HCT116 (cell line): ENCODE measurements at regions not wholly inside any gene's neighbourhood (a gene's known extent, or its start where the extent isn't known, plus 50 kb on each side); places are given as distances from the start of the nearest gene placed in this dataset.

Experiments used
- ATAC-seq: fragments of 200-7000 bp; cut with Tn5 transposase; 2 replicates; pipeline ENCODE4 v1.9.1; 2020; ENCODE audit warnings: mild to moderate bottlenecking, moderate library complexity
- BruUV-seq: library from RNA; stranded (reverse); fragments of 400-500 nt; replicated peaks from 2 replicates; lab custom pipeline; 2021; lab: Mats Ljungman, UMichigan
- CTCF ChIA-PET: fragments of 300-600 bp; sonication (Branson Sonifier 250); formaldehyde crosslinking; loops from one replicate; lab custom pipeline; 2021; ENCODE audit warnings: antibody characterized with exemption; lab: Charles Lee
- POLR2A ChIA-PET: fragments of 300-600, 350-600 bp; sonication (Branson Sonifier 250); formaldehyde crosslinking; loops from one replicate; lab custom pipeline; 2021; ENCODE audit warnings: antibody characterized with exemption; lab: Charles Lee
- RAD21 ChIA-PET, 2 experiments: fragments of 300-600 bp; sonication (Branson Sonifier 250); formaldehyde crosslinking; loops; one replicate each; lab custom pipeline; 2023; ENCODE audit warnings: low total read pairs in 2 of 2; ENCODE audit not compliant: uncharacterized antibody in 2 of 2, unreplicated experiment in 2 of 2, low non-redundant PET in 1 of 2; lab: Charles Lee
- DNase-seq: peaks from one replicate; pipeline ENCODE4 v3.0.0-alpha.2; 2010; ENCODE audit warnings: low read depth, low spot score
- H2AFZ ChIP-seq: fragments of 200-600 bp; shearing (Covaris generic), sonication (generic); 2 replicates; pipeline ENCODE4 v1.6.1; 2017; ENCODE audit warnings: low read depth, mixed run types, mixed read lengths, antibody characterized with exemption, low read length; ENCODE audit not compliant: poor library complexity, severe bottlenecking
- H3K27ac ChIP-seq: 2 replicates; pipeline ENCODE4 v1.5.1; 2012; ENCODE audit warnings: low read depth, low read length
- H3K27me3 ChIP-seq: fragments of 200-600 bp; sonication (generic); 2 replicates; pipeline ENCODE4 v1.6.1; 2016; ENCODE audit warnings: mixed run types, low read length, mixed read lengths; ENCODE audit not compliant: insufficient read depth
- H3K36me3 ChIP-seq, 2 experiments: fragments of 200-500 bp in 1 of 2; fragments of 200-600 bp in 1 of 2; sonication (Bioruptor generic) in 1 of 2; sonication (generic) in 1 of 2; 2 replicates each; pipeline versions ENCODE4 v1.5.1 to v1.6.1; 2014 to 2016; ENCODE audit warnings: low read length in 2 of 2, inconsistent platforms in 1 of 2, mixed read lengths in 1 of 2, mixed run types in 1 of 2; ENCODE audit not compliant: insufficient read depth in 2 of 2, control insufficient read depth in 1 of 2
- H3K4me1 ChIP-seq, 2 experiments: fragments of 200-600 bp in 1 of 2; sonication (generic) in 1 of 2; 2 replicates each; pipeline versions ENCODE4 v1.5.1 to v1.6.1; 2012 to 2017; ENCODE audit warnings: low read length in 2 of 2, inconsistent platforms in 1 of 2, mild to moderate bottlenecking in 1 of 2, mixed read lengths in 1 of 2, mixed run types in 1 of 2, moderate library complexity in 1 of 2; ENCODE audit not compliant: insufficient read depth in 2 of 2, control insufficient read depth in 1 of 2
- H3K4me2 ChIP-seq: fragments of 200-600 bp; sonication (generic); 2 replicates; pipeline ENCODE4 v1.6.1; 2017; ENCODE audit warnings: mixed run types, low read length, mixed read lengths
- H3K4me3 ChIP-seq, 2 experiments: fragments of 200-600 bp in 1 of 2; sonication (generic) in 1 of 2; replicated peaks in 1 of 2; 2 replicates each; pipeline ENCODE4 v1.5.1; 2011 to 2016; ENCODE audit warnings: low read length in 2 of 2, control low read depth in 1 of 2, low read depth in 1 of 2, mild to moderate bottlenecking in 1 of 2, mixed read lengths in 1 of 2, mixed run types in 1 of 2
- H3K79me2 ChIP-seq: fragments of 200-600 bp; sonication (generic); 2 replicates; pipeline ENCODE4 v1.6.1; 2017; ENCODE audit warnings: mild to moderate bottlenecking, mixed run types, low read length, moderate library complexity, mixed read lengths; ENCODE audit not compliant: insufficient read depth
- H3K9ac ChIP-seq: fragments of 200-600 bp; sonication (generic); 2 replicates; pipeline ENCODE4 v1.6.1; 2016; ENCODE audit warnings: low read length, mixed read lengths
- H3K9me2 ChIP-seq: fragments of 200-600 bp; sonication (generic), shearing (Covaris generic); 2 replicates; pipeline ENCODE4 v1.6.1; 2017; ENCODE audit warnings: mixed run types, mild to moderate bottlenecking, moderate library complexity; ENCODE audit not compliant: insufficient read depth
- H3K9me3 ChIP-seq, 2 experiments: fragments of 200-500 bp in 1 of 2; fragments of 200-600 bp in 1 of 2; sonication (Bioruptor generic) in 1 of 2; sonication (generic) in 1 of 2; 2 replicates each; pipeline ENCODE4 v1.6.1; 2014 to 2017; ENCODE audit warnings: low read length in 2 of 2, mixed read lengths in 2 of 2, inconsistent platforms in 1 of 2, low read depth in 1 of 2, mild to moderate bottlenecking in 1 of 2, mixed run types in 1 of 2, moderate library complexity in 1 of 2; ENCODE audit not compliant: control insufficient read depth in 1 of 2, insufficient read depth in 1 of 2
- H4K20me1 ChIP-seq: fragments of 200-600 bp; sonication (generic), shearing (Covaris generic); 2 replicates; pipeline ENCODE4 v1.6.1; 2017; ENCODE audit warnings: mixed run types, mild to moderate bottlenecking, moderate library complexity; ENCODE audit not compliant: insufficient read depth
- CTCF ChIP-seq, 3 experiments: fragments of 200-600 bp in 1 of 3; sonication (generic) in 1 of 3; IDR thresholded peaks in 2 of 3; conservative IDR thresholded peaks in 1 of 3; 2 replicates each; pipeline ENCODE4 v1.5.1; 2012 to 2017; ENCODE audit warnings: low read depth in 2 of 3, low read length in 2 of 3, antibody characterized with exemption in 1 of 3, borderline replicate concordance in 1 of 3, control low read depth in 1 of 3, mild to moderate bottlenecking in 1 of 3, mixed read lengths in 1 of 3, mixed run types in 1 of 3, moderate library complexity in 1 of 3; ENCODE audit not compliant: insufficient read depth in 1 of 3
- EGR1 ChIP-seq: IDR thresholded peaks from 2 replicates; pipeline ENCODE4 v1.6.1; 2012; ENCODE audit warnings: low read depth
- ELF1 ChIP-seq: IDR thresholded peaks from 2 replicates; pipeline ENCODE4 v1.6.1; 2012; ENCODE audit warnings: low read depth, borderline replicate concordance
- EZH2 ChIP-seq: fragments of 200-600 bp; sonication (generic); IDR thresholded peaks from 2 replicates; pipeline ENCODE4 v1.6.1; 2017; ENCODE audit warnings: antibody characterized with exemption, mixed run types
- FOSL1 ChIP-seq: IDR thresholded peaks from 2 replicates; pipeline ENCODE4 v1.6.1; 2012; ENCODE audit warnings: low read depth
- POLR2A ChIP-seq: IDR thresholded peaks from 2 replicates; pipeline ENCODE4 v1.7.0; 2011; ENCODE audit warnings: borderline replicate concordance; ENCODE audit not compliant: insufficient read depth, insufficient read length; ENCODE audit errors: extremely low read depth
- POLR2AphosphoS5 ChIP-seq: IDR thresholded peaks from 2 replicates; pipeline ENCODE4 v1.6.1; 2011; ENCODE audit warnings: mild to moderate bottlenecking, low read depth, low read length, moderate library complexity
- RAD21 ChIP-seq: IDR thresholded peaks from 2 replicates; pipeline ENCODE4 v1.6.1; 2012; ENCODE audit warnings: low read depth, mild to moderate bottlenecking
- SIN3A ChIP-seq: IDR thresholded peaks from 2 replicates; pipeline ENCODE4 v1.6.1; 2012; ENCODE audit warnings: low read depth
- YY1 ChIP-seq: IDR thresholded peaks from 2 replicates; pipeline ENCODE4 v1.6.1; 2011; ENCODE audit warnings: low read length, low read depth, moderate library complexity, mild to moderate bottlenecking; ENCODE audit not compliant: insufficient replicate concordance; ENCODE audit errors: extremely low read depth
- ZNF274 ChIP-seq: fragments of 200-500 bp; sonication (Bioruptor generic); IDR thresholded peaks from 2 replicates; pipeline ENCODE4 v1.6.1; 2014; ENCODE audit warnings: mild to moderate bottlenecking, low read depth, low read length, inconsistent platforms
- intact Hi-C: fragments of 100-400 bp; cut with micrococcal nuclease; formaldehyde crosslinking; loops from 2 replicates; pipeline ENCODE4 v1.10.0; 2022
- TF ChIP-seq, protein P1 (sequence below): IDR thresholded peaks from 2 replicates; pipeline ENCODE4 v1.6.1; 2012
- TF ChIP-seq, protein P2 (sequence below): IDR thresholded peaks from 2 replicates; pipeline ENCODE4 v1.6.1; 2012

DNA sequence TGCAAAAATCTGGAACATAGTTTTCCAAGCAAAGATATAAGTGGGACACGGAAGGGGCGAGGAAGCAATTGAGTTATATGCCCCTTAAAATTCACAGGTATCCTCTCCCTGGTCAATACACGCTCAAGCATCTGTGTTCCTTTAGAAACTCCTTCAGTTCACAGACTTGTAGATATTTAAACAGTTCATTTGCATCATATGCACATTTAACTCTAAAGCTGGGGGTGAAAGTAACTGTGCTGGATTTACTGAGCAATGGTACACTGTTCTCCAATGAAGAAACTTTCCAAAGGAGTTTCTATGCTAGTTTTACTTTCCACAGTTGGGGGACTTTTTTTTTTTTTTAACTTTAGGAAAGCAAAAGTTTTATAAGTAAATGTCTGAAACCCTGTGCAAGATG, 293.0 kb upstream of the TNP1 start:
- Histone ChIP-seq H2AFZ (no peak overlapping the region), H3K79me2 (no peaks in the 10 kb centered on the region), H4K20me1 (no peaks in the 10 kb centered on the region), H3K27me3 (peaks cover 68% of the 10 kb centered on the region), H3K4me2 (no peak overlapping the region), H3K27ac (no peak overlapping the region), H3K9me2 (no peaks in the 10 kb centered on the region), H3K4me3 (no peak overlapping the region)
- ChIA-PET CTCF (no interaction called here), RAD21 (no interaction called here), POLR2A (no interaction called here)
- no TSS peak for BruUV-seq
- intact Hi-C loops = no loop called here
- DNase-seq = no peak
- no peak for ATAC-seq
- no peak for TF ChIP-seq EZH2
- TF ChIP-seq ZNF274 = no peak
- no peak for TF ChIP-seq CTCF (IDR thresholded peaks at IDR 0.05 in 2 of 3, conservative IDR thresholded peaks at IDR 0.05 in 1 of 3; ENCODE audit: borderline replicate concordance in 1 of 3, insufficient read depth in 1 of 3, low read depth in 2 of 3, low read length in 2 of 3)
- TF ChIP-seq, protein P1, sequence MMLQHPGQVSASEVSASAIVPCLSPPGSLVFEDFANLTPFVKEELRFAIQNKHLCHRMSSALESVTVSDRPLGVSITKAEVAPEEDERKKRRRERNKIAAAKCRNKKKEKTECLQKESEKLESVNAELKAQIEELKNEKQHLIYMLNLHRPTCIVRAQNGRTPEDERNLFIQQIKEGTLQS = no peak
- TF ChIP-seq EGR1 = no peak
- no peak for TF ChIP-seq YY1
- TF ChIP-seq ELF1 = no peak
- TF ChIP-seq POLR2AphosphoS5 = no peak
- TF ChIP-seq FOSL1 = no peak
- TF ChIP-seq RAD21 = no peak
- TF ChIP-seq POLR2A = no peak
- TF ChIP-seq, protein P2, sequence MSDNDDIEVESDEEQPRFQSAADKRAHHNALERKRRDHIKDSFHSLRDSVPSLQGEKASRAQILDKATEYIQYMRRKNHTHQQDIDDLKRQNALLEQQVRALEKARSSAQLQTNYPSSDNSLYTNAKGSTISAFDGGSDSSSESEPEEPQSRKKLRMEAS = no peak
- TF ChIP-seq SIN3A = no peak
- TF ChIP-seq, all 23 proteins: peak for 0
- Histone ChIP-seq H3K9me3 (no peaks in the 10 kb centered on the region), H3K36me3 (no peaks in the 10 kb centered on the region), H3K9ac (no peak overlapping the region), H3K4me1 (no peaks in the 10 kb centered on the region)
